Ishikawa (cell line): ENCODE measurements at regions not wholly inside any gene's neighbourhood (a gene's known extent, or its start where the extent isn't known, plus 50 kb on each side); places are given as distances from the start of the nearest gene placed in this dataset.

Source experiments
- CEBPB ChIP-seq: IDR thresholded peaks from 2 replicates; pipeline ENCODE4 v1.6.1; 2012
- CREB1 ChIP-seq: IDR thresholded peaks from 2 replicates; pipeline ENCODE4 v1.6.1; 2012; ENCODE audit warnings: low read depth
- EGR1 ChIP-seq: IDR thresholded peaks from 2 replicates; pipeline ENCODE4 v1.6.1; 2012
- EP300 ChIP-seq: IDR thresholded peaks from 2 replicates; pipeline ENCODE4 v1.6.1; 2012; ENCODE audit warnings: borderline replicate concordance
- REST ChIP-seq: IDR thresholded peaks from 2 replicates; pipeline ENCODE4 v1.6.1; 2012; ENCODE audit warnings: low read depth, mild to moderate bottlenecking
- USF1 ChIP-seq: IDR thresholded peaks from 2 replicates; pipeline ENCODE4 v1.6.1; 2012

- TF ChIP-seq CEBPB (no peak), REST (no peak), EGR1 (no peak), USF1 (no peak), EP300 (no peak), CREB1 (no peak)
Measured at GRCh38 chr2:209094221-209094620, 329.6 kb upstream of the MAP2 start.
